Muscle of leg (tissue), 3 donors: ENCODE measurements at regions not wholly inside any gene's neighbourhood (a gene's known extent, or its start where the extent isn't known, plus 50 kb on each side); places are given as distances from the start of the nearest gene placed in this dataset.

Source experiments
- DNase-seq: peaks from one replicate; pipeline ENCODE4 v3.0.0; 2013
- H3K27ac ChIP-seq: one replicate; pipeline ENCODE4 v1.5.1; 2013; ENCODE audit warnings: mild to moderate bottlenecking, low read length, control low read depth
- H3K27me3 ChIP-seq: one replicate; pipeline ENCODE4 v1.6.1; 2013; ENCODE audit warnings: low read length; ENCODE audit not compliant: control insufficient read depth, insufficient read depth
- H3K36me3 ChIP-seq: one replicate; pipeline ENCODE4 v1.6.1; 2013; ENCODE audit warnings: low read length; ENCODE audit not compliant: control insufficient read depth, insufficient read depth
- H3K4me1 ChIP-seq: one replicate; pipeline ENCODE4 v1.6.1; 2013; ENCODE audit warnings: low read length; ENCODE audit not compliant: control insufficient read depth, insufficient read depth
- H3K4me3 ChIP-seq: one replicate; pipeline ENCODE4 v1.5.1; 2013; ENCODE audit warnings: low read length, control low read depth
- H3K9me3 ChIP-seq: replicated peaks from 2 replicates; pipeline ENCODE4 v1.6.1; 2013; ENCODE audit warnings: low read depth, low read length; ENCODE audit not compliant: control insufficient read depth
- WGBS: methylation state at CpG from one replicate; pipeline ENCODE4 v1.1.5; 2013; ENCODE audit warnings: missing lambda C conversion rate; ENCODE audit not compliant: insufficient coverage; 5-methylcytosine and 5-hydroxymethylcytosine counted together

GRCh38 chr6:74075896-74076295 lies 379.9 kb downstream of the CD109 start:
- peaks cover 15% of the 10 kb centered on the region for H3K4me1 ChIP-seq
- WGBS = no CpG with 5 or more reads among the region's 2 CpGs
- H3K27ac ChIP-seq = peak overlapping the region; percentile 84
- DNase-seq = no peak
- H3K36me3 ChIP-seq = no peaks in the 10 kb centered on the region
- no peaks in the 10 kb centered on the region for H3K9me3 ChIP-seq
- no peaks in the 10 kb centered on the region for H3K27me3 ChIP-seq
- no peak overlapping the region for H3K4me3 ChIP-seq

GRCh38 chr6:74075323-74075722 lies 379.3 kb downstream of the CD109 start:
- peak; percentile 97 for DNase-seq
- Histone ChIP-seq H3K4me1 (peaks cover 15% of the 10 kb centered on the region), H3K27me3 (no peaks in the 10 kb centered on the region), H3K27ac (peak overlapping the region; percentile 84), H3K36me3 (no peaks in the 10 kb centered on the region), H3K4me3 (no peak overlapping the region), H3K9me3 (no peaks in the 10 kb centered on the region)
- WGBS = 51% methylated on average over 3 of the region's 3 CpGs

GRCh38 chr6:74074645-74075044 lies 378.6 kb downstream of the CD109 start:
- peak; percentile 79 for DNase-seq
- Histone ChIP-seq H3K27ac (peak overlapping the region; percentile 84), H3K36me3 (no peaks in the 10 kb centered on the region), H3K9me3 (no peaks in the 10 kb centered on the region), H3K4me3 (no peak overlapping the region), H3K4me1 (peaks cover 15% of the 10 kb centered on the region), H3K27me3 (no peaks in the 10 kb centered on the region)

GRCh38 chr6:74073999-74074398 lies 378.0 kb downstream of the CD109 start:
- H3K27me3 ChIP-seq = no peaks in the 10 kb centered on the region
- H3K27ac ChIP-seq = peak overlapping the region; percentile 84
- no peaks in the 10 kb centered on the region for H3K36me3 ChIP-seq
- no peaks in the 10 kb centered on the region for H3K9me3 ChIP-seq
- peak; percentile 88 for DNase-seq
- peaks cover 16% of the 10 kb centered on the region for H3K4me1 ChIP-seq
- no peak overlapping the region for H3K4me3 ChIP-seq
- WGBS = 29% methylated on average over 3 of the region's 3 CpGs

GRCh38 chr6:74073429-74073828 lies 377.4 kb downstream of the CD109 start:
- whole genome bisulfite sequencing = 82% methylated on average over 1 of the region's 1 CpG
- Histone ChIP-seq H3K4me3 (no peak overlapping the region), H3K4me1 (peaks cover 18% of the 10 kb centered on the region), H3K36me3 (no peaks in the 10 kb centered on the region), H3K27me3 (no peaks in the 10 kb centered on the region), H3K9me3 (no peaks in the 10 kb centered on the region), H3K27ac (peak overlapping the region; percentile 84)
- peak; percentile 32 for DNase-seq

GRCh38 chr6:74071214-74071613 lies 375.2 kb downstream of the CD109 start:
- peaks cover 18% of the 10 kb centered on the region for H3K4me1 ChIP-seq
- H3K27me3 ChIP-seq = no peaks in the 10 kb centered on the region
- no peaks in the 10 kb centered on the region for H3K36me3 ChIP-seq
- H3K27ac ChIP-seq = peak overlapping the region; percentile 88
- H3K9me3 ChIP-seq = no peaks in the 10 kb centered on the region
- DNase-seq = peak; percentile 77
- H3K4me3 ChIP-seq = no peak overlapping the region

DNA sequence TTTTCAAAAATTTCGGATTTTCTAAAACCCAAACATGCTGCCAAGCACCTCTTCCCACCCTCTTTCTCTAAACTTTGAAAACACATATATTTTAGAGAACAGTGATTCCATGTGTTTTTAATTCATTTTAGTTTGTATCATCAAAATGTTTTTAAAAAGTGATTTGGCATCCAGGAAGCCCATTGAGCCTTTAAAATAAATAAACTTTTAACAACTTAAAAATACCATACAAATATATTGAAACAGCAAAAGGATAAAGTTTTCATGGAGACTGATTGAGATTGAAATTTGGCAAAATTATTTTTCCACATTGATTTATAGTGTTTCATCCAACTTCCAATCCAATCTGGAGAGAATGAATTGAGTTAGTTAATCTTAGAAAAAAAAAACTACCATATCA lies 374.7 kb downstream of the CD109 start:
- H3K27me3 ChIP-seq = no peaks in the 10 kb centered on the region
- WGBS = no CpG with 5 or more reads among the region's 1 CpG
- H3K4me1 ChIP-seq = peaks cover 18% of the 10 kb centered on the region
- no peak overlapping the region for H3K4me3 ChIP-seq
- H3K9me3 ChIP-seq = no peaks in the 10 kb centered on the region
- no peaks in the 10 kb centered on the region for H3K36me3 ChIP-seq
- peak; percentile 55 for DNase-seq
- H3K27ac ChIP-seq = peak overlapping the region; percentile 88

DNA sequence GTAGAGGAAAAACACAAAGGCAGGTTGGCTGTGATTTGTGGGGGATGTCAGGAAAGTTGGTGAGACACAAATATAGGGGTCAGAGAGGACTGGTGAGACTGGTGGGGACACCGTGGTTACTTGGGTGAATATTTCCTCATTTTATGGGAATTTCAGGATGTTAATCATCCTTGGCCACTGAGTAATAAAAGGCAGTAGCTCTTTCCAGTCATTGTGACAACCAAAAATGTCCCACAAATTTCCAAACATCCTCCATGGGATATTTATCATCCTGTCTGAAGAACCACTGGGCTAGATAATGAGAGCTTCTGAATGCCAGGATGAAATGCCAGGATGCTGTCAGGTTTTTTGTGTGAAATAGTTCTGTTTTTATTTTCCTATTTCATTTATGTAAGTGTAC lies 374.1 kb downstream of the CD109 start:
- WGBS = 40% methylated on average over 1 of the region's 1 CpG
- H3K4me1 ChIP-seq = peaks cover 15% of the 10 kb centered on the region
- peak overlapping the region; percentile 88 for H3K27ac ChIP-seq
- no peaks in the 10 kb centered on the region for H3K9me3 ChIP-seq
- no peak overlapping the region for H3K4me3 ChIP-seq
- peak; percentile 43 for DNase-seq
- H3K36me3 ChIP-seq = no peaks in the 10 kb centered on the region
- no peaks in the 10 kb centered on the region for H3K27me3 ChIP-seq

DNA sequence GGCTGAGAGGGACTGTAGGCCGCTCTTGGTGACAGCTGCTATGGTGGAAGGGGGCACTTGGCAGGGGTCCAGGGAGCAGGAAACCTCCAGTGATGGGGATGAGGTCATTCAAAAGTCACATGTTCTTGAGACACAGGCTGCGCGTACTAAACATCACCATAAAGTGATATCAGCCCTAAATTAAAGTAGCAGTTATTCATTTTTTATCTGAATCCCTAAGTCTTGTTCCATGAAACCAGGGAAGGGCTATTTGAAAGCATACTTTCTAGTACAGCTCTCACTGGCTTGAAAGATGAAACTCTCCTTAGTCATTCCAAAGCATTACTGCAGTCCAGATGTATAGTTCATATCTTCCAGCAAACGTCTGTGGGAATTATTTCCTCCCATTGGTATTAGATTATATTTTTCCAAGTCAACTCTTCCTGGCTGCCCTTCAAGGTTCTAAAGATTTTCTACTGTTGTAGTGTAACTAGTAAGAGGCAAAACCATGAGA lies 373.1 kb downstream of the CD109 start:
- no peaks in the 10 kb centered on the region for H3K27me3 ChIP-seq
- peak overlapping the region; percentile 5 for H3K4me3 ChIP-seq
- H3K4me1 ChIP-seq = peaks cover 12% of the 10 kb centered on the region
- H3K36me3 ChIP-seq = no peaks in the 10 kb centered on the region
- H3K27ac ChIP-seq = peak overlapping the region; percentile 88
- no peaks in the 10 kb centered on the region for H3K9me3 ChIP-seq
- 17% methylated on average over 1 of the region's 4 CpGs for WGBS
- peak; percentile 96 for DNase-seq

DNA sequence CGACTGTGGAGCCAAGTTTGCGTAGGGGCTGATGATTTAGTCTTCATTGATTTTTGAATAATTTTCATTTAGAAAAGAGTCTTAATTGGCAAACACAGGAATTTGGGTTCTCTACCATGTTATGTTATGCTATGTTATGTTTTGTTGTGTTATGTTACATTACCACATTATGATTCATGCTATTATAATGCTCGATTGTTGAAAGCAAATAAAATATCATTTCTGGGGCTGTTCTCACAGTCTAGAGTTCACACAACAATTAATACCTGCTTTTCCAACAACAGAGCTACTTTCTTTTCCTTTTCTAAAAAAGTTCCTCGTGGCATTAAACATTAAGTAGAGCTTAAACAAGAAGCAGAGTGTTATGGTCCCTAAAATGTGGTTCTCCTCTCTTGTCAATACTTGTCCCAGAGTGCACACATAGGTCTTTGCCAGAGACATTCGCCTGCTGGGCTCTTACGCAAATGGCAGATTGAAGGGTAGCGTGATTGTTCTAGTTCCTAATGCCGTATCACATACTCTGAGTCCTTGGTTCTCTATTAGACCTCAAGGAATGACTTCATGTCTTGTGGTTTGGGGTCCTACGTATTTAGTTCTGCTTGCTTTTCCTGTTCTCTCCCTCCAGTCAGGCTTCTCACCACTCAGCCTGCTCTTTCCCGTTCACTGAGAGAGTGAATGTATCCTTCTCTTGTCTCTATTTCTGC lies 370.3 kb downstream of the CD109 start:
- Histone ChIP-seq H3K27ac (peak overlapping the region; percentile 67), H3K4me1 (peaks cover 2% of the 10 kb centered on the region), H3K27me3 (no peaks in the 10 kb centered on the region), H3K36me3 (no peaks in the 10 kb centered on the region), H3K9me3 (no peaks in the 10 kb centered on the region), H3K4me3 (no peak overlapping the region)
- 89% methylated on average over 4 of the region's 10 CpGs for WGBS
- peak; percentile 32 for DNase-seq

DNA sequence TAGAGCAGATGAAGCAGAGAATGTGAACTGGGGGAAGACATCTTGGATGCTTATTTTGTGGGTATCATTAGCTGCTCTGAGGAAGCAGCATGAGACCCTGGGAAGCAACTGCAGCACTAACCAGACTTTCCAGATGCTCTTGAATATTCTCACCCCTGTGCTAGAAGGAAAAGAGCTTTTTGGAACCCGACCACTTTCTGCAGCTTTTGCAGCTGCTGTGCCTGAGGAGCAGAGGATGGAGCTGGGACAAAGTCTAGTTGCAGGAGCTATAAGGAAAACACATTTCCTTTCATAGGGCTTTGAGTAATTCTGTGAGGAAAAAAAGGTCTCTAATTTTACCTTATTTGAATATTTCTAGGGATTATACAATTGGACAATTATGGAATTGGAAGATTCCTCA lies 369.7 kb downstream of the CD109 start:
- Histone ChIP-seq H3K36me3 (no peaks in the 10 kb centered on the region), H3K9me3 (no peaks in the 10 kb centered on the region), H3K27me3 (no peaks in the 10 kb centered on the region), H3K4me1 (peaks cover 2% of the 10 kb centered on the region), H3K27ac (peak overlapping the region; percentile 67), H3K4me3 (no peak overlapping the region)
- no CpG with 5 or more reads among the region's 1 CpG for WGBS
- peak; percentile 95 for DNase-seq
